ENCODE measurements at regions not wholly inside any gene's neighbourhood (a gene's known extent, or its start where the extent isn't known, plus 50 kb on each side); places are given as distances from the start of the nearest gene placed in this dataset.

GRCh38 chr13:56335775-56336174 is 804.9 kb upstream of the PRR20A start:
- H3K4me3 ChIP-seq (ENCODE audit: low read length in 2 of 2): no peak overlapping the region
- intact Hi-C loops (cut with DNase I): no loop called here
- no peaks in the 10 kb centered on the region for H3K36me3 ChIP-seq (ENCODE audit: control insufficient read depth in 1 of 2, insufficient read depth in 2 of 2, low read length in 1 of 2)
- no peak overlapping the region for H3K27ac ChIP-seq (ENCODE audit: low read depth in 1 of 2, low read length in 2 of 2)
- no peaks in the 10 kb centered on the region for H3K9me3 ChIP-seq (ENCODE audit: control insufficient read depth, low read length)
- no peaks in the 10 kb centered on the region for H3K27me3 ChIP-seq (ENCODE audit: control insufficient read depth in 1 of 2, insufficient read depth in 2 of 2, low read length in 1 of 2)
- no peaks in the 10 kb centered on the region for H3K4me1 ChIP-seq (ENCODE audit: control insufficient read depth in 1 of 2, insufficient read depth in 2 of 2, low read length in 2 of 2)
- ATAC-seq (ENCODE audit: low FRiP score) (no peak), DNase-seq (no peak)
- WGBS, 2 donors: 73 to 78% methylated on average over 1 of the region's 1 CpG

- intact Hi-C loops (cut with DNase I): no loop called here
- H3K27ac ChIP-seq (ENCODE audit: low read depth in 1 of 2, low read length in 2 of 2): no peak overlapping the region
- H3K4me3 ChIP-seq (ENCODE audit: low read length in 2 of 2): no peak overlapping the region
- WGBS, 2 donors: 67 to 68% methylated on average over 1 of the region's 1 CpG
- no peaks in the 10 kb centered on the region for H3K4me1 ChIP-seq (ENCODE audit: control insufficient read depth in 1 of 2, insufficient read depth in 2 of 2, low read length in 2 of 2)
- DNase-seq (no peak), ATAC-seq (ENCODE audit: low FRiP score) (no peak)
- H3K27me3 ChIP-seq (ENCODE audit: control insufficient read depth in 1 of 2, insufficient read depth in 2 of 2, low read length in 1 of 2): no peaks in the 10 kb centered on the region
- no peaks in the 10 kb centered on the region for H3K36me3 ChIP-seq (ENCODE audit: control insufficient read depth in 1 of 2, insufficient read depth in 2 of 2, low read length in 1 of 2)
- H3K9me3 ChIP-seq (ENCODE audit: control insufficient read depth, low read length): no peaks in the 10 kb centered on the region
Measured at GRCh38 chr13:56338421-56338820, 802.3 kb upstream of the PRR20A start.

- Histone ChIP-seq H3K36me3 (ENCODE audit: control insufficient read depth in 1 of 2, insufficient read depth in 2 of 2, low read length in 1 of 2) (no peaks in the 10 kb centered on the region), H3K9me3 (ENCODE audit: control insufficient read depth, low read length) (no peaks in the 10 kb centered on the region), H3K27ac (ENCODE audit: low read depth in 1 of 2, low read length in 2 of 2) (no peak overlapping the region), H3K4me1 (ENCODE audit: control insufficient read depth in 1 of 2, insufficient read depth in 2 of 2, low read length in 2 of 2) (no peaks in the 10 kb centered on the region), H3K4me3 (ENCODE audit: low read length in 2 of 2) (no peak overlapping the region), H3K27me3 (ENCODE audit: control insufficient read depth in 1 of 2, insufficient read depth in 2 of 2, low read length in 1 of 2) (no peaks in the 10 kb centered on the region)
- DNase-seq: no peak
- 0 to 6% methylated on average over 1 of the region's 1 CpG for WGBS, 2 donors
- no peak for ATAC-seq (ENCODE audit: low FRiP score)
- intact Hi-C loops (cut with DNase I): no loop called here
Measured at GRCh38 chr13:56347014-56347413, 793.7 kb upstream of the PRR20A start.

- H3K4me3 ChIP-seq (ENCODE audit: low read length in 2 of 2): no peak overlapping the region
- no peaks in the 10 kb centered on the region for H3K4me1 ChIP-seq (ENCODE audit: control insufficient read depth in 1 of 2, insufficient read depth in 2 of 2, low read length in 2 of 2)
- WGBS, 2 donors: 90 to 94% methylated on average over 2 of the region's 2 CpGs
- intact Hi-C loops (cut with DNase I): no loop called here
- no peaks in the 10 kb centered on the region for H3K36me3 ChIP-seq (ENCODE audit: control insufficient read depth in 1 of 2, insufficient read depth in 2 of 2, low read length in 1 of 2)
- H3K9me3 ChIP-seq (ENCODE audit: control insufficient read depth, low read length): no peaks in the 10 kb centered on the region
- H3K27me3 ChIP-seq (ENCODE audit: control insufficient read depth in 1 of 2, insufficient read depth in 2 of 2, low read length in 1 of 2): no peaks in the 10 kb centered on the region
- ATAC-seq (ENCODE audit: low FRiP score) (no peak), DNase-seq (no peak)
- H3K27ac ChIP-seq (ENCODE audit: low read depth in 1 of 2, low read length in 2 of 2): no peak overlapping the region
Measured at GRCh38 chr13:56349866-56350265, 790.9 kb upstream of the PRR20A start.

GRCh38 chr13:56351041-56351440 is 789.7 kb upstream of the PRR20A start:
- no peak for DNase-seq
- Histone ChIP-seq H3K9me3 (ENCODE audit: control insufficient read depth, low read length) (no peaks in the 10 kb centered on the region), H3K36me3 (ENCODE audit: control insufficient read depth in 1 of 2, insufficient read depth in 2 of 2, low read length in 1 of 2) (no peaks in the 10 kb centered on the region), H3K27me3 (ENCODE audit: control insufficient read depth in 1 of 2, insufficient read depth in 2 of 2, low read length in 1 of 2) (no peaks in the 10 kb centered on the region), H3K4me1 (ENCODE audit: control insufficient read depth in 1 of 2, insufficient read depth in 2 of 2, low read length in 2 of 2) (no peaks in the 10 kb centered on the region), H3K4me3 (ENCODE audit: low read length in 2 of 2) (no peak overlapping the region), H3K27ac (ENCODE audit: low read depth in 1 of 2, low read length in 2 of 2) (no peak overlapping the region)
- 61 to 72% methylated on average over 3 of the region's 3 CpGs for WGBS, 2 donors
- ATAC-seq (ENCODE audit: low FRiP score): no peak
- intact Hi-C loops (cut with DNase I): no loop called here

GRCh38 chr13:56352361-56352760 is 788.4 kb upstream of the PRR20A start:
- Histone ChIP-seq H3K9me3 (ENCODE audit: control insufficient read depth, low read length) (no peaks in the 10 kb centered on the region), H3K27ac (ENCODE audit: low read depth in 1 of 2, low read length in 2 of 2) (no peak overlapping the region), H3K36me3 (ENCODE audit: control insufficient read depth in 1 of 2, insufficient read depth in 2 of 2, low read length in 1 of 2) (no peaks in the 10 kb centered on the region), H3K27me3 (ENCODE audit: control insufficient read depth in 1 of 2, insufficient read depth in 2 of 2, low read length in 1 of 2) (no peaks in the 10 kb centered on the region), H3K4me3 (ENCODE audit: low read length in 2 of 2) (no peak overlapping the region), H3K4me1 (ENCODE audit: control insufficient read depth in 1 of 2, insufficient read depth in 2 of 2, low read length in 2 of 2) (no peaks in the 10 kb centered on the region)
- intact Hi-C loops (cut with DNase I): no loop called here
- WGBS, 2 donors: 65 to 71% methylated on average over 4 of the region's 4 CpGs
- ATAC-seq (ENCODE audit: low FRiP score) (no peak), DNase-seq (no peak)

- no peaks in the 10 kb centered on the region for H3K36me3 ChIP-seq (ENCODE audit: control insufficient read depth in 1 of 2, insufficient read depth in 2 of 2, low read length in 1 of 2)
- intact Hi-C loops (cut with DNase I): no loop called here
- H3K27me3 ChIP-seq (ENCODE audit: control insufficient read depth in 1 of 2, insufficient read depth in 2 of 2, low read length in 1 of 2): no peaks in the 10 kb centered on the region
- H3K4me1 ChIP-seq (ENCODE audit: control insufficient read depth in 1 of 2, insufficient read depth in 2 of 2, low read length in 2 of 2): no peaks in the 10 kb centered on the region
- no peak overlapping the region for H3K27ac ChIP-seq (ENCODE audit: low read depth in 1 of 2, low read length in 2 of 2)
- DNase-seq (no peak), ATAC-seq (ENCODE audit: low FRiP score) (no peak)
- no peak overlapping the region for H3K4me3 ChIP-seq (ENCODE audit: low read length in 2 of 2)
- no peaks in the 10 kb centered on the region for H3K9me3 ChIP-seq (ENCODE audit: control insufficient read depth, low read length)
Measured at GRCh38 chr13:56352901-56353300, 787.8 kb upstream of the PRR20A start.

- WGBS, 2 donors: 91 to 98% methylated on average over 1 of the region's 1 CpG
- Histone ChIP-seq H3K9me3 (ENCODE audit: control insufficient read depth, low read length) (no peaks in the 10 kb centered on the region), H3K27me3 (ENCODE audit: control insufficient read depth in 1 of 2, insufficient read depth in 2 of 2, low read length in 1 of 2) (no peaks in the 10 kb centered on the region), H3K4me3 (ENCODE audit: low read length in 2 of 2) (no peak overlapping the region), H3K36me3 (ENCODE audit: control insufficient read depth in 1 of 2, insufficient read depth in 2 of 2, low read length in 1 of 2) (no peaks in the 10 kb centered on the region), H3K27ac (ENCODE audit: low read depth in 1 of 2, low read length in 2 of 2) (no peak overlapping the region), H3K4me1 (ENCODE audit: control insufficient read depth in 1 of 2, insufficient read depth in 2 of 2, low read length in 2 of 2) (no peaks in the 10 kb centered on the region)
- ATAC-seq (ENCODE audit: low FRiP score) (no peak), DNase-seq (no peak)
- intact Hi-C loops (cut with DNase I): no loop called here
Measured at GRCh38 chr13:56356690-56357089, 784.0 kb upstream of the PRR20A start.

- intact Hi-C loops (cut with DNase I): no loop called here
Measured at GRCh38 chr13:56378566-56378965, 762.2 kb upstream of the PRR20A start.

More at GRCh38 chr13:56378566-56378965, 762.2 kb upstream of the PRR20A start:
- no peaks in the 10 kb centered on the region for H3K36me3 ChIP-seq (ENCODE audit: control insufficient read depth in 1 of 2, insufficient read depth in 2 of 2, low read length in 1 of 2)
- no peak overlapping the region for H3K27ac ChIP-seq (ENCODE audit: low read depth in 1 of 2, low read length in 2 of 2)
- no peaks in the 10 kb centered on the region for H3K9me3 ChIP-seq (ENCODE audit: control insufficient read depth, low read length)
- no peaks in the 10 kb centered on the region for H3K27me3 ChIP-seq (ENCODE audit: control insufficient read depth in 1 of 2, insufficient read depth in 2 of 2, low read length in 1 of 2)
- DNase-seq (no peak), ATAC-seq (ENCODE audit: low FRiP score) (no peak)
- no peaks in the 10 kb centered on the region for H3K4me1 ChIP-seq (ENCODE audit: control insufficient read depth in 1 of 2, insufficient read depth in 2 of 2, low read length in 2 of 2)
- WGBS, 2 donors: 35 to 38% methylated on average over 1 of the region's 1 CpG
- H3K4me3 ChIP-seq (ENCODE audit: low read length in 2 of 2): no peak overlapping the region

All from aorta (tissue), 5 donors.